ENCODE measurements at regions not wholly inside any gene's neighbourhood (a gene's known extent, or its start where the extent isn't known, plus 50 kb on each side); places are given as distances from the start of the nearest gene placed in this dataset.

- no peak for DNase-seq
These were observed 173.9 kb upstream of the KLF3 start for GRCh38 chr4:38489924-38490639.

- DNase-seq: no peak
These were observed 173.1 kb upstream of the KLF3 start for GRCh38 chr4:38490753-38491446.

GRCh38 chr4:38491854-38492478, 172.0 kb upstream of the KLF3 start:
- no peak for DNase-seq

- DNase-seq: no peak
These were observed 170.9 kb upstream of the KLF3 start for GRCh38 chr4:38493066-38493465.

GRCh38 chr4:38495446-38495845, 168.6 kb upstream of the KLF3 start:
- no peak for DNase-seq

- no peak for DNase-seq
These were observed 166.9 kb upstream of the KLF3 start for GRCh38 chr4:38497121-38497520.

GRCh38 chr4:38499101-38499500, 164.9 kb upstream of the KLF3 start:
- DNase-seq: no peak

- DNase-seq: no peak
These were observed 163.6 kb upstream of the KLF3 start for GRCh38 chr4:38500433-38500832.

GRCh38 chr4:38501698-38502097, 162.3 kb upstream of the KLF3 start:
- no peak for DNase-seq

GRCh38 chr4:38503689-38504395, 160.2 kb upstream of the KLF3 start:
- DNase-seq: no peak

GRCh38 chr4:38504396-38504715, 159.6 kb upstream of the KLF3 start:
- no peak for DNase-seq

GRCh38 chr4:38509551-38509950, 154.4 kb upstream of the KLF3 start:
- DNase-seq: no peak

GRCh38 chr4:38510201-38510600, 153.8 kb upstream of the KLF3 start:
- DNase-seq: no peak

- no peak for DNase-seq
These were observed 152.3 kb upstream of the KLF3 start for GRCh38 chr4:38511702-38512101.

- no peak for DNase-seq
These were observed 151.2 kb upstream of the KLF3 start for GRCh38 chr4:38512840-38513239.

GRCh38 chr4:38514465-38515146, 149.4 kb upstream of the KLF3 start:
- DNase-seq: no peak

- no peak for DNase-seq
These were observed 147.8 kb upstream of the KLF3 start for GRCh38 chr4:38516190-38516589.

- DNase-seq: no peak
These were observed 144.3 kb upstream of the KLF3 start for GRCh38 chr4:38519666-38520065.

- no peak for DNase-seq
These were observed 140.9 kb upstream of the KLF3 start for GRCh38 chr4:38523054-38523453.

- DNase-seq: no peak
These were observed 140.2 kb upstream of the KLF3 start for GRCh38 chr4:38523524-38524448.

GRCh38 chr4:38526412-38526811, 137.6 kb upstream of the KLF3 start:
- no peak for DNase-seq
